H1 (cell line): ENCODE measurements at regions not wholly inside any gene's neighbourhood (a gene's known extent, or its start where the extent isn't known, plus 50 kb on each side); places are given as distances from the start of the nearest gene placed in this dataset.

Experiments
- ASH2L ChIP-seq: fragments of 200-600, 300-600 bp; sonication (generic); IDR thresholded peaks from one replicate; pipeline ENCODE4 v1.7.1; 2017; ENCODE audit warnings: low read length
- RNF2 ChIP-seq: fragments of 200-900, 300-1000 bp; sonication (generic); IDR thresholded peaks from 2 replicates; pipeline ENCODE4 v1.7.1; 2016; ENCODE audit warnings: borderline replicate concordance, low read depth, mild to moderate bottlenecking, antibody characterized with exemption, low read length; ENCODE audit not compliant: poor library complexity, severe bottlenecking; ENCODE audit errors: missing control alignments

GRCh38 chr2:76506538-76506937 is 795.8 kb upstream of the GCFC2 start (continued):
- TF ChIP-seq RNF2, result no peak
- no peak for TF ChIP-seq ASH2L
